NCI-H524 (cell line): ENCODE measurements at regions not wholly inside any gene's neighbourhood (a gene's known extent, or its start where the extent isn't known, plus 50 kb on each side); places are given as distances from the start of the nearest gene placed in this dataset.
A peak's percentile ranks its signal among the peaks of the same experiment; 100 is the strongest.
"Not testable (repeated sequence)": the region's sequence is repeated elsewhere in the genome, so short reads cannot be mapped to it uniquely, and the experiment has no call there.

Experiments
- DNase-seq, 2 experiments: peaks; one replicate each; lab custom pipeline; 2025; lab: John Stamatoyannopoulos, UW

DNA sequence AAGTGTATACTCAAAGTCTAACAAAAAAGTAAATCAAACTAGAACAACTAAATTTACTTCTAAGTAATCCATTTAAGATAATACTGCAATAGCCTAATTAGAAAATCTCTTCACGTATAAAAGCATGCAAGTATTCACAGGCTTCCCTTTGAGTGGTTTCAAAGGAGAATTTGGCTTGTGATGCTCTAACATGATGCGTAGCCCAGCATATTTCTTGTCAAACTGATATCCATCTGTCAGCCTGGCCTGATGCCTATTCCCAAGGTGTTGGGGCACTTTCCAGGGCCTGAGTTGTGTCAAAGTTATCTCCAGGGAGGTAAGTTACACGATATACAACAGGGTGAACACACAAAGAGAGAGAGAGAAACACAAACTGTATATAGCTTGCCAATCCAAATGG lies 287.0 kb upstream of the MAGEB18 start:
- peak in 1 of 2 experiments; percentile 7 for DNase-seq

DNA sequence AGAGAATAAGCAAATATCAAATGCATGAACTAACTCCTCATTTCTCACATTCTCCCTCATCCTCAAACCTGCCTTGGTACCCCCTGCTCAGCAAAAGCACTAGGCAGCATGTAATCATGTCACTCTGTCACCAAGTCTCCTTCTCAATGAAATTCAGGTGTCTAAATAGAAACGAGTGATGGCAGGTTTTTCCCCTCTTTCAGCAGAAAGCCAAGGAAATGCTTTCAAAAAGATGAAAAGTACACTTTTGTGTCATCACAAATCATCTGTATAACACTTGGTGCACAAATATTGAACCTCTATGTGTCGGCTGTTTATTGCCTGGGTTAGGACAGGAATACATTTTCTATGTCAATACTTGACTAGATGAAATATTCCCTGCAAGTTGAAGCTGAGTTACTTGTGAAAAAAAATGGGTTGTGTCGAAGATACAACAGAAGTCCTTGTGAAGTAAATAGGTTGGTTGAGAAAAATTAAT lies 285.1 kb upstream of the MAGEB18 start:
- no peak for DNase-seq

DNA sequence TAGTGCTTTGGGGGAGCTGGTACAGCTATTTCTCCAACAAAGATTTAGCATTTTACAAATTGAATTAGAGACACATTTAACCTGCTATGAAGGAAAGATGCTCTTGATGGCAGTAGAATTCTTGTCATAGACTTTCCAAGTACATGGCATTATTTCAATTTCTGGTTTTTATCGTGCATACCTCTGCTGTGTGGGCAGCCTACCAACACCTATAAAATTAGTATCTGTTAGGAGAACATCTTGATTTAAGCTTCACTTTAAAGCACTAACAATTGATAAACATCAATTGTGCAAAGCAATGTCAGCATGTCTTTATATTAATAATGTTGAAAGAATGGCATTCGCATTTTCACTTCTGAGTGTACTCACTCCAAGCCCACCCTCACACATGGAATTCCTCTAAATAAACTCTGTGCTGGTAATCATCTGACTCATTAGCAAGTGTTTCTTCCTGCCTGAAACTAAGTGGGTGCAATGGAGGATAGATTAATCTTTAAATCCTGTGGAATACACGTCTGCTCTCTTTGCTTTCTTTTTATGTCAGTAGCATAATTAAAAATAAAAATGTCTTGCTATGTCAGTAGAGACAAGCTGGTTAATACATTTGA lies 279.8 kb upstream of the MAGEB18 start:
- peak in 1 of 2 experiments; percentile 15 for DNase-seq

DNA sequence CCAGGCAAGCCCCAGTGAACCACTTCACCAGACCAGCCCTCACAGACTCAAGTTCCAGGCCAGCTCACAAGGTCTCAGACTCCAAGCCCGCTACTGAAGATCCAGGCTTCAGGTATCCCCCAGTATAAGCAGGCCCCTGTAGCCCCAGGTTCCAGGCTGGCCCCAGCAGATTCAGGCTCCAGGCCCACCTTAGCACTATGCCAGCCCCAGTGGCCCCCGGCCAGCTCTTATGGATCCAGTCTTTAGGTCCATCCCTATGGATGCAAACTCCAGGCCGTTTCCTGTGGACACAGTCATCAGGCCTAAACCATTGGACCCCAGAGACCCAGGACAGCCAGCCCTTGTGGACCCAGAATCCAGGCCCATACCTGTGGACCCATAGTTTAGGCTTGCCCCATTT lies 277.8 kb upstream of the MAGEB18 start:
- DNase-seq, result no peak

DNA sequence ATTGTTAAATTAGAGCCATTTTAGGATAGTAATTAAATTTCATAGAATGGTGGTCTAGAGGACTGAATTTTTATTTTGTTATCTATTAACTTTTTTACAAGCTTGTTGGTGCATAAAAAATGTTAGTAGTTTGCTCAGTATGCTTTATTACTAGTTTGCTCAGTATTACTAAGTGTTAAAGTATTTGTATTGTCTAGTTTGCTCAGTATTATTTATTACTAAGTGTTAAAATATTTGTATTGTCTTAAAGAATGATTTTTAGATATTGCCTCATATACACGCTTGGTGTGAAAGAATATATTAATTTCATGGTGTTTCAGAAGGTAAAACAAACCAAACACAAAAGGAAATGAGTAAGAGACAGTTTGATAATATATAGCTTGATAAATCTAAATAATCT lies 268.4 kb upstream of the MAGEB18 start:
- no peak for DNase-seq

DNA sequence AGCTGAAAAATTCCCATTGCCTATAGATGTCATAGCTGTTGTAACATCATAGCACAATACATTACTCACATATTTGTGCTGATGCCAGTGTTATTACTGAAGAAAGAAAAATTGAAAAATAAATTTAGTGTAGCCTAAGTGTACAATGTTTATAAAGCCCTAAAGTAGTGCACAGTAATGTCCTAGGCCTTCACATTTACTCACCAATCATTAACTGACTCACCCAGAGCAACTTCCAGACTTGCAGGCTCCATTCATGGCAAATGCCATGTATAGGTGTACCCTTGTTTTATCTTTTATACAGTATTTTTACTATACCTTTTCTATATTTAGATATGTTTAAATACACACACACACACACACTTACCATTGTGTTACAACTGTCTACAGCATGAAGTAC lies 265.4 kb upstream of the MAGEB18 start:
- no peak for DNase-seq

DNA sequence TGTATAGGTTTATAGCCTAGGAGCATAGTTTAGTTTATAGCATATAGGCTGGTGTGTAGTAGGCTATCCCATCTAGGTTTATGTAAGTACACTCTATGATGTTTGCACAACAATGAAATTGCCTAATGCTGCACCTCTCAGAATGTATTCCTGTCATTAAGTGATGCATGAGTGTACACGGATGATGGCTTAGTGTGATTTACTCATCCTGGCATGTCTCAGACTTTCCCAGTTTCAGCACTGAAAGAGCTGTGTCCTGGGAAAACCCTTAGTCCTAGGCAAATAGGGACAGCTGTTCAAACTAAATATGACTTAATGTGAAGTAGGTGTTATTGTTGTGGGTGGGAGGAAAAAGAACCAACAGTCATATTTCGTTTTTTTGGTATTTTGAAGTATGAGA lies 264.9 kb upstream of the MAGEB18 start:
- no peak for DNase-seq

DNA sequence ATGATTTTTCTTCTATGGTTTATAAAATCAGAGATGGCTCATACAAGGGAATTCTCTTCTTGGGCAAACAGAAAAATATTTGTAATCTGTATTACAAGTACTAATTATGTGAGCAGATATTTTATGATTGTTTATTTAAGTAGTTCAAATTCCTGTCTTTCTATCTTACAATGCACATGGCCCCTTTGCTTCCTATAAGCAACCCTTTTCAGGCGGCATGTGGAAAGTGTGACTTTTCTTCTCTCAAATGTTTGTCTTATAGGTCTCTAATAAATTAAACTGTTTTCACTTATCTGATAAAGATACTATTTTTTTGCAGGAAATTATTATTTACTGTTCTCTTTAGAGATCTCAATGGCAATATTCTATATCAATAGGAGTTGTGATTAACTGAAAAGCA lies 259.3 kb upstream of the MAGEB18 start:
- DNase-seq, result no peak

DNA sequence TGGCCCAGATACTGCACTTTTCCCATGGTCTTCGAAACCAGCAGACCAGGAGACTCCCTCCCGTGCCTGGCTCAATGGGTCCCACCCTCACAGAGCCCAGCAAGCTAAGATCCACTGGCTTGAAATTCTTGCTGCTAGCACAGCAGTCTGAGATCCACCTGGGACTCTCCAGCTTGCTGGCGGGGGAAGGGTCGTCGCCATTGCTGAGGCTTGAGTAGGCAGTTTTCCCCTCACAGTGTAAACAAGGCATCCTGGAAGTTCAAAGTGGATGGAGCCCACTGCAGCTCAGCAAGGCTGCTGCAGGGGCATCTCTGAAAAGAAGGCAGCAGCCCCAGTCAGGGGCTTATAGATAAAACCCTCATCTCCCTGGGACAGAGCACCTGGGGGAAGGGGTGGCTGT lies 255.6 kb upstream of the MAGEB18 start:
- DNase-seq, result not testable (repeated sequence)

DNA sequence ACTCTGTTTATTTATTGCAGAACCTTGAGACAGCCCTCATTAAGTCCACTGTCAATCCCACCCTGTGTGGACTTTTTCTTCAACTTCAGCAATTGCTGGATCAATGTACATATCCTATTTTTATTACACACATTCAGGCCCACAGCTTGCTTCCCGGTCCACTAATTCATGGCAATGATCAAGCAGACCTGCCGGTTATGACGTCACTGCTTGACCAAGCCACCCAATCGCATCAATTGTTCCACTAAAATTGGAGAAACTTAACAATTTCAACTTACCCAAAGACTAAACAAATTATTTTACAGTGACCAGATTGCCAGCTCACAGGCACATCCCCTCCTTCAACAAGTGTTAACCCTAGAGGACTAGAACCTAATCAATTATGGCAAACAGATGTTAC lies 240.4 kb upstream of the MAGEB18 start:
- DNase-seq, result no peak

DNA sequence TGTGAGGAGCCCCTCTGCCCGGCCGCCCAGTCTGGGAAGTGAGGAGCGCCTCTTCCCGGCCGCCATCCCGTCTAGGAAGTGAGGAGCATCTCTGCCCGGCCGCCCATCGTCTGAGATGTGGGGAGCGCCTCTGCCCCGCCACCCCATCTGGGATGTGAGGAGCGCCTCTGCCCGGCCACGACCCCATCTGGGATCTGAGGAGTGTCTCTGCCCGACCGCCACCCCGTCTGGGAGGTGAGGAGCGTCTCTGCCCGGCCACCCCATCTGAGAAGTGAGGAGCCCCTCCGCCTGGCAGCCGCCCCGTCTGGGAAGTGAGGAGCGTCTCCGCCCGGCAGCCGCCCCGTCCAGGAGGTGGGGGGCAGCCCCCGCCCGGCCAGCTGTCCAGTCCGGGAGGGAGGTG lies 232.4 kb upstream of the MAGEB18 start:
- not testable (repeated sequence) for DNase-seq

DNA sequence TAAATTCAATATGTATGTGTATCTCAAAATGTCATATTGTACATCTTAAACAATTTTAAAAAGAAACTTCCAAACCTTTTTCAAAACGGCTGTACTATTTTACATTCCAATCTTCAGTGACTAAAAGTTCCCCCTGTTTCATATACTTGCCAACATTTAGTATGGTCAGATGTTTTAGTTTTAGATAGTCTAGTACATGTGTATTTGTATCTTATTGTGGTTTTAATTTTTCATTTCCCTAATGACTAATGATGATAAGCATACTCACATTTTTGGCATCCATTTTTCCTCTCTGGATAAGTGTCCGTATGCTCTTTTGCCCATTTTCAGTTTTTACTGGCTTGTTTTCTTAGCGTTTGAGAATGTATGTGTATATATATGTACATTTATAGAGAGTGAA lies 212.2 kb upstream of the MAGEB18 start:
- DNase-seq, result no peak

DNA sequence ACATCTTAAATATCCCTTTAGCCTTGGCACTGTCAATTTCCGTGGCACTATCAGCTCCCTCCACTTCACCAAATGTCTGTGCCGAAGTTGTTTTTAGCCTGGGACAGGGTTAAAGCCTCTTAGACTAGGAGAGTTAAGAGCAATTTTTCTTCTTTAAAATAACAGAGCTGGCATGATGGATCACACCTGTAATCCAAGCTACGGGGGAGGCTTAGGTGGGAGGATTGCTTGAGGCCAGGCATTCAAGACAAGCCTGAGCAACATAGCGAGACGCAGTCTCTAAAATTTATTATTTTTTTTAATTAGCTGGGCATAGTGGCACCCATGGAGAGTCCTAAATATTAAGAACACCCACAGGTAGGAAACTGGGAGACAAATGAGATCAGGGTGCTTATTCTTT lies 209.8 kb upstream of the MAGEB18 start:
- DNase-seq, result no peak

DNA sequence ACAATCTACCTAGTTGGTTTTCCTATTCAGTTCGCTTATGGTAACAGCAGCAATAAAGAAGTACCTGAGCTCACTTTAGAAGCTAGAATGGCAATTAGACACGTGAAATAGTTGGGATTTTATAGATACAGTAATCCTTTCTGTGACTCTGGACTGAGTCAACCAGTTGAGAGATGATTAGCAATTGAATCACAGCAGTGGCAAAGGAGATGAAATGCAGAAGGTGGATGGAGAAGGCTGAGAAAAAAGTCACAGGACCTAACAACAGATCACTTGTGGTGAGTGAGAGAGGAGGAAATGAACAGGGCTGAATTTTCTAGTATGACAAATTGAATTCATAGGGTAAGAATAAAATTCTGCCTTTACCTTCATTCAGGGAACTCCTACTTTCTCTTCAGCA lies 197.1 kb upstream of the MAGEB18 start:
- DNase-seq, result no peak

DNA sequence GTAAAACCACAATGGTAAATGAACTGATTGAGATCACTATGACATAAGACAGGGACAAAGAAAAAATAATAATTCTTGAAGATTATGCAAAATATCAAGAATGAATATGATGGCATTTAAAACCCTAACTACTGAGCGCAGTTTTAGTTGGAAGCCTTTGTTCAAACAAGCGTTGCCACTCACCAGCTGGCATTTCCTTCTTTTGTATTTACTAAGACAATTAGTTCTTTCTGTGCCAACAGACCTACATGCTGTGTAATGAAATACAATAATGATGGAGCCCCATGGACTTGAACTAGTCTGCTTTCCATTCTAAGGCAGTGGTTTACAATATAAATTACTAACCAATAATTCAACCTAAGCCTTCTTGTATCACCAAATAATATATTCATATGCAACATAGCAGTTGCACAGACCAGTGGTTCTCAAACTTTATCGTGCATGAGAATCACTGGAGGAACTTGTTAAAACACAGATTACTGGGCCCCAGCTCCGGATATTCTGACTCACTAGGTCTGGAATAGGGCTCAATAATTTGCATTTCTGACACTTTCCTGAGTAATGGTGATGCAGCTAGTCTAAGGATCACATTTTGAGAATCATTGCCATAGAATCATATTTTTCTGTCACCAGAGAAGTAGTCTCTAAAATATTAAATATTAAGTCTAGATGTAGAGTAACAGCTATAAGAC lies 196.4 kb upstream of the MAGEB18 start:
- no peak for DNase-seq

DNA sequence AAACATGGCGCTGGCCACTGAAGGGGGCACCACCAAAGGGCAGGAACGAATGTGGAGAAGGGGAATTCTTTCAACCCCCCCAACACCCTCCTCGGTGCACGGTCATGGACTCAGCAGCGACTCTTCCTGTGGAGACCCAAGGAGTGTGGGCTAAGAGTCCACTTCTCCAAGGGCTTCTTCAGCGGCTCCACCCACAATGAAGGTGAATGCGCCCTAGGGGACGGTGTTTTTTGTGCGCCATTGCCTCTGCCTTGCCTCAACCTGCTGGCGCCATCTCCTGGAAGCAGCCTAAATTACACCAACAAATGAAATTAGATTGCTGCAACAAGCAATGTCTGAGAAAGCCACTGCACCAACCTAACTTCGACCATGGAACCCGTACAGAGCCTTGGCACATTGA lies 169.2 kb upstream of the MAGEB18 start:
- peak in 1 of 2 experiments; percentile 57 for DNase-seq

DNA sequence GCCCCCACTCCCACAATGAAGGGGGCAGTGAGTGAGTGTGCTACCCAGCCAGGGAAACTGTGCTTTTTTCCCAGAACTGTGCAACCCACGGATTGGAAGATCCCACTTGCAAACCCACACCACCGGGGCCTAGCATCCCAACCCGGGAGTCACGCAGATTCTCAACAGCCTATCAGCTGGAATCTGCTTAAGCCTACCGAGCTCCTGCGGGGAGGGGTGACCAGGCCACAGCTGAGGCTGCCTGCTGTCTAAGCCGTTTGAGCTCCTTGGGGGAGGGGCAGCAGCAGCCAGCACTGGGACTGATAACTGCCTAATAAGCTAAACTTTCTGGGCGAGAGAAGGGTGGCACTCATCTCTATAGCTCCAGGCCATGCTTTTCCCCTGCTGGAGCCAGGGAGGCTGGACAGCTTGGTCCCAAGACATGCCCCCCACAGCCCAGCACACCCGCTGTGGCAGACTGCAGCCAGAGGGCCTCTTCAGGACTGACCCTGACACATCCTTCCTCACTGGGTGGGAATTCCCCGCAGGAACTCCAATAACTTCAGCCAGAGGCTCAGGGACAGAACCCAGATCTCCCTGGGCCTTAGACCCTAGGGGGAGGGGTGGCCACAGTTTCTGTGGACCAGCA lies 161.3 kb upstream of the MAGEB18 start:
- peak; percentile 69 to 91 for DNase-seq

DNA sequence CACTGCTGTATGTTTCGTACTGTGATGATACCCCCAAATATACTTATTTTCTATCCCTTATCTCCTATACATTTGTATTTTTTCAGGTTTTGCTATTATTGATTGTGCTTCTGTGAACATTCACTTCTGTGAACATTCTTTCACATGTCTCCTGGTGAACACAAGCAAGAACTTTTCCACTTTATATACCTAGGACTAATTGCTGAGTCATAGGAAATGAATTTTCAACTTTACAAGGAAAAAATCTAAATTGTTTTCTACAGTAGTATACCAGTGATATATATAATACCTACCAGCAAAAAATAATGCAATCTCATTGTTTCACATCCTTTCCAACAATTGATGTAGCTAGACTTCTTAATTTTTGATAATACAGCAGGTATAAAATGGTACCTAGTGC lies 139.5 kb upstream of the MAGEB18 start:
- no peak for DNase-seq

DNA sequence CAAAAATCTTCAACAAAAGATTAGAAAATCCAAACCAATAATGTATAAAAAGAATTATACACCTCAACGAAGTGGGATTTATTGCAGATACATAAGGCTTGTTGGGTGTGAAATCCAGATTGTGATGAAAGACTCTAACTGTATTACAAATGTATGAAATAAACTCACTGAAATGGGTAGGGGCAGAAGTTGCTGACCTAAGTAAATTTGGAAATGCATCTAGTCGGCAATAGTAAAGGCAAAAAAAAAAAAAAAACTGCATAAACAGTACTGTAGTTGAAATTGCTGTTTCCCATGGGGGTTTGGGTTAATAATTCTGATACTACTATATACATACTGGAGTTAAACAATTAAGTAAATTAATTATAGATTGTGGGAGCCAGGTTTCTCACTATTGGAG lies 130.7 kb upstream of the MAGEB18 start:
- no peak for DNase-seq

DNA sequence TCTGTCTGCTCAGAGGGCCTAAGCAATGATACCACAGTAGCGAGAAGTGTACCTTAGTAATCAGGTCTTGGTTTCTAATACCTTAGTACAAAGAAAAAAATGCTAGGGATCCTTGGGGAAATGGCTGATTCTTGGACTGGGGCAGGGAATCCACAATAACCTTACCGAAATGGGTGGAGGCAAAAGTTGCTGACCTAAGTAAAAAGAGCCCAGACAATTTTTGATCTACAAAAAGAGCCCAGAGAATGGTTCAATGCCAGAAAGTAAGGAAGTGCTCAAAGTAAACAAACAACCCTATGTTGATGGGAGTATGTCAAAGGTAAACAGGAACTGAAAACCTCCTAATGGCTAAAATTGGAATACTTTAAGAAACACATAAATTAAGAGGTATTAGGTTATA lies 130.1 kb upstream of the MAGEB18 start:
- no peak for DNase-seq

DNA sequence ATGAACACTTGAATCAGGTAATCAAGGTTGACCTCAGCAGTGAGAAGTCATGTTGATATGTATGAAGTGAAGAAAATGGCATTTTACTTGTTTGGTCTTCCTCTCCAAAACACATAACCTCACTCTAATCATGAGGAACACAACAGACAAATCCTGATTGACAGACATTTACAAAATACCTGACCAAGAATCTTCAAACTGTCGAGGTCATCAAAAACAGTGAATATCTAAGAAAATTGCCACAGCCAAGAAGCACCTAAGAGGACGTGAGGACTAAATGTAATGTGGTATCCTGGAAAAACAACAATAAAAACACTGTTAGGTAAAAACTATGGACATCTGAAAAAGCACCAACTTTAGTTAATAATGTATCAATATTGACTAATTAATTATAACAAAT lies 129.5 kb upstream of the MAGEB18 start:
- DNase-seq, result no peak

DNA sequence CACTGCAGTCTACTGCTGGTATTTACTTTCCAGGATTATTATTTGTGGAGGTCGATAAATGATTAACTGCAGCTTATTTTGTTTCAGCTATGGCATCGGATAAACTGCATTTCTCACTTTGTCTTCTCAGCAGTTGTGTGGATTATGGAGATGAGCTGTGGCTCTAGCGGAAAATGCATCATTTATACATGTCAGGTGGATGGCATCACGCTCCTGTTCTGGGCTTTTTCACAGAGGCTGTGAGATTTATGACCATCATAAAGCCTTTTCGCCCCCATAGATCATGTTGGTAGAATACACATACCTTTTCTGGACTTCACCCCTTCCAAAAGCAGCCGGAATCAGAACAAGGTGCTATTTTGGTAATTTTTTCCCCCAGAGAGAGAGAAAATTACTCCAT lies 118.8 kb upstream of the MAGEB18 start:
- no peak for DNase-seq

DNA sequence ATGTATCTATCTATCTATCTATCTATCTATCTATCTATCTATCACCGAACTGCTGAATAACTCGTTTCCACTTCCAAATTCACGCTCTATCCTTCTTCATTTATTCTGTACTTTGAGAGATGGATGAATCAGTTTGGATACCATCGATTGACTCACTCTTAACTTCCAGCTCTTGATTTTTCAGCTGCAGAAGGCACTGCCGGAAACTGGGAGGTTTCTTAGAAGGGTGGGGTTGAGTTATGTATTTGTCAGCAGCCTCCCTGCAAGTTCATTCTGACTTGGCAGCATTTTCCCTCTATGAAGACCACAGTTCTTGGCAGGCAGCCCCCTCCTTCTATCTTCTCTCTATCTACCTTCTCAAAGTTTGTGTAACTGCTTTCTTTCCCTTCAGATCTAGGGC lies 112.0 kb upstream of the MAGEB18 start:
- DNase-seq, result no peak
